Effector memory CD4-positive, alpha-beta T cell (primary cell): ENCODE measurements at regions not wholly inside any gene's neighbourhood (a gene's known extent, or its start where the extent isn't known, plus 50 kb on each side); places are given as distances from the start of the nearest gene placed in this dataset.

ENCODE experiments used
- DNase-seq, 3 donors: peaks; one replicate each; pipeline ENCODE4 v3.0.0-alpha.2; 2020
- H3K27ac ChIP-seq: 2 replicates; pipeline ENCODE4 v1.7.0; 2013; ENCODE audit warnings: mild to moderate bottlenecking, low read length, moderate library complexity; ENCODE audit not compliant: insufficient read depth, poor library complexity, severe bottlenecking
- H3K27me3 ChIP-seq: replicated peaks from 2 replicates; pipeline ENCODE4 v1.7.0; 2013; ENCODE audit warnings: mild to moderate bottlenecking, low read length; ENCODE audit not compliant: insufficient read depth, control insufficient read depth, poor library complexity, severe bottlenecking
- H3K36me3 ChIP-seq: 2 replicates; pipeline ENCODE4 v1.7.0; 2013; ENCODE audit warnings: mild to moderate bottlenecking, low read length, moderate library complexity; ENCODE audit not compliant: control insufficient read depth, insufficient read depth
- H3K4me1 ChIP-seq: 2 replicates; pipeline ENCODE4 v1.7.0; 2013; ENCODE audit warnings: low read length, mild to moderate bottlenecking; ENCODE audit not compliant: control insufficient read depth, insufficient read depth, poor library complexity, severe bottlenecking
- H3K4me3 ChIP-seq: 2 replicates; pipeline ENCODE4 v1.7.0; 2013; ENCODE audit warnings: low read length, low read depth, mild to moderate bottlenecking; ENCODE audit not compliant: insufficient read depth, poor library complexity, severe bottlenecking
- H3K9me3 ChIP-seq: 2 replicates; pipeline ENCODE4 v1.7.0; 2013; ENCODE audit warnings: mild to moderate bottlenecking, low read length, moderate library complexity; ENCODE audit not compliant: control insufficient read depth

GRCh38 chr11:45484326-45484883 lies 181.0 kb downstream of the CHST1 start:
- Histone ChIP-seq H3K36me3 (no peaks in the 10 kb centered on the region), H3K9me3 (no peaks in the 10 kb centered on the region), H3K4me3 (no peak overlapping the region), H3K27me3 (no peaks in the 10 kb centered on the region), H3K27ac (no peak overlapping the region), H3K4me1 (no peaks in the 10 kb centered on the region)
- DNase-seq, result no peak

GRCh38 chr11:45483416-45483815 lies 182.0 kb downstream of the CHST1 start:
- no peak for DNase-seq
- H3K4me1 ChIP-seq, result no peaks in the 10 kb centered on the region
- no peak overlapping the region for H3K27ac ChIP-seq
- no peak overlapping the region for H3K4me3 ChIP-seq
- no peaks in the 10 kb centered on the region for H3K36me3 ChIP-seq
- no peaks in the 10 kb centered on the region for H3K27me3 ChIP-seq
- H3K9me3 ChIP-seq, result no peaks in the 10 kb centered on the region

- Histone ChIP-seq H3K9me3 (no peaks in the 10 kb centered on the region), H3K27ac (no peak overlapping the region), H3K36me3 (no peaks in the 10 kb centered on the region), H3K27me3 (no peaks in the 10 kb centered on the region), H3K4me3 (no peak overlapping the region), H3K4me1 (no peaks in the 10 kb centered on the region)
- DNase-seq, result no peak
Measured at GRCh38 chr11:45482331-45482730, 183.1 kb downstream of the CHST1 start.

GRCh38 chr11:45481026-45481425 lies 184.4 kb downstream of the CHST1 start:
- no peaks in the 10 kb centered on the region for H3K36me3 ChIP-seq
- H3K9me3 ChIP-seq, result no peaks in the 10 kb centered on the region
- H3K27ac ChIP-seq, result no peak overlapping the region
- no peaks in the 10 kb centered on the region for H3K27me3 ChIP-seq
- H3K4me3 ChIP-seq, result no peak overlapping the region
- DNase-seq, result no peak
- no peaks in the 10 kb centered on the region for H3K4me1 ChIP-seq

- Histone ChIP-seq H3K4me3 (no peak overlapping the region), H3K4me1 (no peaks in the 10 kb centered on the region), H3K27me3 (no peaks in the 10 kb centered on the region), H3K9me3 (no peaks in the 10 kb centered on the region), H3K36me3 (no peaks in the 10 kb centered on the region), H3K27ac (no peak overlapping the region)
- no peak for DNase-seq
Measured at GRCh38 chr11:45477588-45477987, 187.8 kb downstream of the CHST1 start.

GRCh38 chr11:45476126-45476525 lies 189.3 kb downstream of the CHST1 start:
- no peak overlapping the region for H3K4me3 ChIP-seq
- no peaks in the 10 kb centered on the region for H3K4me1 ChIP-seq
- DNase-seq, result no peak

GRCh38 chr11:45475173-45475572 lies 189.0 kb upstream of the SYT13 start:
- Histone ChIP-seq H3K27me3 (no peaks in the 10 kb centered on the region), H3K27ac (no peak overlapping the region), H3K4me1 (no peaks in the 10 kb centered on the region), H3K36me3 (no peaks in the 10 kb centered on the region), H3K4me3 (no peak overlapping the region), H3K9me3 (no peaks in the 10 kb centered on the region)
- DNase-seq, result no peak

More at GRCh38 chr11:45476126-45476525, 189.3 kb downstream of the CHST1 start:
- H3K27ac ChIP-seq, result no peak overlapping the region
- no peaks in the 10 kb centered on the region for H3K27me3 ChIP-seq
- H3K36me3 ChIP-seq, result no peaks in the 10 kb centered on the region
- H3K9me3 ChIP-seq, result no peaks in the 10 kb centered on the region

- no peaks in the 10 kb centered on the region for H3K4me1 ChIP-seq
- H3K36me3 ChIP-seq, result no peaks in the 10 kb centered on the region
- no peak for DNase-seq
- H3K27me3 ChIP-seq, result no peaks in the 10 kb centered on the region
- no peak overlapping the region for H3K27ac ChIP-seq
- H3K4me3 ChIP-seq, result no peak overlapping the region
- H3K9me3 ChIP-seq, result no peaks in the 10 kb centered on the region
Measured at GRCh38 chr11:45473341-45473895, 187.3 kb upstream of the SYT13 start.

- H3K4me3 ChIP-seq, result no peak overlapping the region
- H3K27me3 ChIP-seq, result no peaks in the 10 kb centered on the region
- no peaks in the 10 kb centered on the region for H3K36me3 ChIP-seq
- no peaks in the 10 kb centered on the region for H3K9me3 ChIP-seq
- no peak overlapping the region for H3K27ac ChIP-seq
- no peak for DNase-seq
- H3K4me1 ChIP-seq, result no peaks in the 10 kb centered on the region
Measured at GRCh38 chr11:45472716-45473317, 186.7 kb upstream of the SYT13 start.

- Histone ChIP-seq H3K27me3 (no peaks in the 10 kb centered on the region), H3K27ac (no peak overlapping the region), H3K9me3 (no peaks in the 10 kb centered on the region), H3K36me3 (no peaks in the 10 kb centered on the region), H3K4me3 (no peak overlapping the region), H3K4me1 (no peaks in the 10 kb centered on the region)
- DNase-seq, result no peak
Measured at GRCh38 chr11:45471266-45471665, 185.1 kb upstream of the SYT13 start.
